Kidney glomerular epithelial cell (primary cell): ENCODE measurements at regions not wholly inside any gene's neighbourhood (a gene's known extent, or its start where the extent isn't known, plus 50 kb on each side); places are given as distances from the start of the nearest gene placed in this dataset.
"Not testable (repeated sequence)": the region's sequence is repeated elsewhere in the genome, so short reads cannot be mapped to it uniquely, and the experiment has no call there.

ENCODE experiments used
- DNase-seq: peaks from one replicate; lab custom pipeline; 2025; lab: John Stamatoyannopoulos, UW

DNA sequence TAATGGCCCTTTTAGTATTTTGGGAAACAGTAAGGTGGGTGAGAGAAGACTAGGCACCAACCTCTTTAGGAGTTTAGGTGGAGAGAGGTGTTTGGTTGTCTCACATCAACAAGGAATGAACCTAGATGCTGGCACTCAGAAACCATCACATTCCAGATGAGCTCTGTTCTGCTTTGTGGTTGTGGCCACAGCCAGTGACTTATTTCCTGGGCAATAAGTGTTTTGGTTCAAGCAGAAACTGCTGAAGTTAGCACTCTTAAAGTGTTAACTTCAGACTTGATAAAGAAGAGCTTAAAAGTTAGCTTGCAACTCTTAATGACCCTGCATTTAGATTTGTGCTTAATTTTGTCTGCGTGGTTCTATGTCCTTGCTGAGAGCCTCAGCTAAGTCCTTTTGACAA, 929.2 kb downstream of the SLC4A3 start:
- peak; percentile 46 for DNase-seq

DNA sequence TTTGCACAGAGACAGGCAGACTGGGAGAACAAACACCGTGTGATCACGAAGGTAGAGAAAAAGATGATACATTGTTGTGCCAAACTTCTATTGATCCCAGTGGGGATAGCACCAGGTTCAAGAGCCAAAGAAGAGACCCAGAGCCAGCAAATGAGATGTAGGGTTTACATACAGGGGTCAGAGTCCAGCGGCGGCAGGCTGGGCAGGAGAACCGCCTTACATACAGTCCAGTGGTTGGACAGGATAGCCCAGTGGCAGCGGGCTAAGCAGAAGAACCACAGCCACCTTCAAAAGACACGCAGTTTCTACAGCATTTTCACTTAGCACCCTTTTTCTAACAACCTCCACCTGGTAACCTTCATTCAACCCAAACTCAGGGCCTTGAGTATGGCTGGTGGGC, 932.8 kb downstream of the SLC4A3 start:
- DNase-seq = no peak

GRCh38 chr2:220562375-220563140, 935.1 kb downstream of the SLC4A3 start:
- DNase-seq = no peak

DNA sequence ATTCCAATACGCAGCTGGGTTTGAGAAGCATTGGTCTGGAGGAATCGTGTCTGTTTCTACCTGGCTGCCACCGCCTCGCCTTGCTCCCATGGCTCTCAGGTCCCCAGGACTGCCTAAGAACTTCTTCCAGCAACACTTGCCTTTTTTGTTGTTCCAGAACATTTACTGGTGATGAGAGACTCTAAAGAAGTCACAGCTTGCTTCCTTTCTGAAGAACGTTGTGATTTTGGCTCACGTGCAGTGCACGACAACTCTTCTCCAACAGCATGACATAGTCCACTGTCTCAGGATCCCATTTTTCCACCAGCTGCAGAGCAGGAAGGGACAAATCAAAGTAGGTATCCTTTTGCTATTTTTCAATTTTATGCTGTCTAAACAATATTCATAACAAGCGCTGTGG, 940.9 kb downstream of the SLC4A3 start:
- no peak for DNase-seq

GRCh38 chr2:220569112-220569897, 941.9 kb downstream of the SLC4A3 start:
- DNase-seq = no peak

DNA sequence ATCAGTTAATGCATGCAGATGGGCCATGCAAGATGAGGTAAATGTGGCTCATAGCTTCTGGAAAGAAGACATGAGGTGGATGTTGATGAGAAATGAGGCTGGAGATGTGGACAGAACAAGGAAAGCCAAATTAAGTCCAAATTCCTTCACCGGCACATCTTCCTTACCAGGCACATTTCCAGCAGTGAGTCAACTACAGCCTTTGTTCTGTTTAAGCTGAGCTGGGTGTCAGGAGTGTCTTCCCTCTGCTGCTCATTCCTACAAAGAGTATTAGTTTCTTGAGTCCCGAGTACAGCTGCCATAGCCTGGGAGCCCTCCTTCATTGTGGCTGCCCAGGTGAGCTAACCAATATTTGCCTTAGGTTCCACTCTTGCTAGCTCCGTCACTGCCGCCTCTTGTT, 945.0 kb downstream of the SLC4A3 start:
- DNase-seq = no peak

DNA sequence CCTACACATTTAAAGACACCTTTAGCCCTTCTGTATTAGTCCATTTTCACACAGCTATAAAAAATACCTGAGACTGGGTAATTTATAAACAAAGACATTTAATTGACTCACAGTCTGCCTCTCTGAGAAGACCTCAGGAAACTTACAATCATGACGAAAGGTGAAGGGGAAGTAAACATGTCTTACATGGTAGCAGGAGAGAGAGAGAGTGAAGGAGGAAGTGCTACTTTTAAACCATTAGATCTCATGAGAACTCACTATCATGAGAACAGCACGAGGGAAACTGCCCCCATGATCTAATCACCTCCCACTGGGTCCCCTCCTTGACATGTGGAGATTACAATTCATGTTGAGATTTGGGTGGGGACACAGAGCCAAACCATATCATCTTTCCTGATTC, 946.6 kb downstream of the SLC4A3 start:
- DNase-seq = no peak

DNA sequence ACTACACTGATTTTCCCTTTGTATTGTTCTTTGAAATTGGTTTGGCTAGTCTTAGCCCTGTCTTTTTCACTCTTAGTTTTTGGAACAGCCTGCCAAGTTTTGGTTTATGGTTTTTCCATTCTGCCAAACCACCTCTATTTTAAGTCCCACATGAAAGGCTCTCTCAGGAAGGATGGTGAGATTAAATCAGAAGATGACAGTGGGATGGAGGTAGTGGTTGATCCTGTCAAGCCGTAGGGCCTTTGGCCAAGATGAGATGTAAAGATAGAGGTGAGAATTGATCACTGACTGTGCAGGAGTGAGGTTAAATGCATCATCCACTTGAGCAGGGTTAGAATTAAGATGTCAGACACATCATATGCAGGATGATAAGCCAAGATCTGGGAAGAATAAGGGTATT, 948.5 kb downstream of the SLC4A3 start:
- no peak for DNase-seq

- DNase-seq = no peak
Measured at GRCh38 chr2:220579452-220579851, 952.0 kb downstream of the SLC4A3 start.

GRCh38 chr2:220580113-220580512, 952.7 kb downstream of the SLC4A3 start:
- no peak for DNase-seq

- no peak for DNase-seq
Measured at GRCh38 chr2:220583725-220584124, 956.3 kb downstream of the SLC4A3 start.

GRCh38 chr2:220585241-220585640, 957.8 kb downstream of the SLC4A3 start:
- DNase-seq = no peak

GRCh38 chr2:220586980-220587530, 959.6 kb downstream of the SLC4A3 start:
- DNase-seq = peak; percentile 5

GRCh38 chr2:220588148-220588547, 960.7 kb downstream of the SLC4A3 start:
- DNase-seq = no peak

GRCh38 chr2:220590476-220590875, 963.0 kb downstream of the SLC4A3 start:
- no peak for DNase-seq

- DNase-seq = no peak
Measured at GRCh38 chr2:220593526-220593925, 966.1 kb downstream of the SLC4A3 start.

- DNase-seq = no peak
Measured at GRCh38 chr2:220601674-220602073, 970.4 kb downstream of the EPHA4 start.

- not testable (repeated sequence) for DNase-seq
Measured at GRCh38 chr2:220613004-220613403, 959.1 kb downstream of the EPHA4 start.

- no peak for DNase-seq
Measured at GRCh38 chr2:220614064-220614463, 958.0 kb downstream of the EPHA4 start.

DNA sequence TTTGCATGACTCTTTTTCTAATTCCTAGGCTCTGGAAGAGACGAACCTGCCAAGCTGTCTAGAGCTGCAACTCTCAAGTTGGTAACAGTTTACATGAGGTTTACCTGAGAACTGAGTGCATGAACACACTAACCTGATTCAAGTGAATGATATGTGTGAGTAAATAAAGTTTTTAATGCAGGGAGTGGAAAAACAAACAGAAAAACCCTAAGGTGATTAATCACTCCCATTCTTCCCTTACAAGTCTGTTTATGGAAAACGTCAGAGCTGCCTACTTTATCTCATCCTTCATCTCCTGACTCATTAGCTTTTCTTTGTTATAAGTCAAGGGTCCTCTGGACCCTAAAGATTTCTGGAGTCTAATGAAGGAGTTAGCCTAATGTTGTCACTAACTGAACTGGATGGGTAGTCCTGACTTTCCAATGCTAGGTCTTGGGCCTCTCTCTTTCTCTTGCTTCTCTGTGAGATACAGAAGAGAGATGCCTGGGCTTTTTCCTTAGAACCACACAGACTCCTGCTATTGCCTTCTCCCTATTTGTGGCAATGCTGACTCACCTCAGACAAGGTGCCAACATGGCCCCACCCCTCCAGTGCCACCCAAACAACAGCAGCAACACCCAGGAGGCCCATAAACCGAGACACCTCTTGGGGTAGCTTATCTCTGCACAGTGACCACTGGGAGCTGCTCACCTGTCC, 952.4 kb downstream of the EPHA4 start:
- DNase-seq = peak; percentile 74

DNA sequence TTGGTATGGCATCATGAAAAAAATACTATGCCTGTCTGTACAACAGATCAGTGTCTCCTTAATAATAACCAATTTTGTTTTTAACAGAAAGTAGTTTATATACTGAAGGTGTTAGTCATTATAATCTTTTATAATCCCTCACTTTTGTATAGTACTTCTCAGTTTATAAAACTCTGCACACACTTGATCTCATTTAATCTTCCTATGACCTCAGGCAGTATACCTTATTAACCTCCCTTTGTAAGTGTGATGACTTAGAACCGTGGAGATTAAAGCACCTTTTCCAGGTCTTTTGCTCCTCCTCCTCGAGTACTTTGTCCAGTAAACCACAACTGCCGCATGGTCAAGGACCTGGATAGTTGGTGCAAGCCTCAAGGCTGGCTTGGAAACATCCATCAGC, 945.5 kb downstream of the EPHA4 start:
- no peak for DNase-seq

DNA sequence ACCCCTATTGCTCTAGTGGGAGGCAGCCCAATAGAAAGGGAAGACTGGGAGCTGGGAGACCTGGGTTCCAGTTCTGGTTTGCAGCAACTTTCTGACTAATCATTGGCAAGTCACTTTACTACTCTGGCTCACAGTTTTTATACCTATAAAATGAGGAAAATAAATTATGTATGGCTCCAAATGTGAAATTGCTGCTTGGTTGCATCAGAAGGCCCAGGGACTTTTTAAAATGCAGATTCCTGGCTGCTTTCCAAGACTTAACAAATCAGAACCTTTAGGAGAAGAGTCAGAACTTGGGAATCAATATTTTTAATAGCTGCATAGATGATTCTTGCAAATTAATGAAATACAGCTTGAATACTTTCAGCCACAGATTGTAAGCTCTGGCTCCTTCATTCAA, 943.9 kb downstream of the EPHA4 start:
- no peak for DNase-seq

- DNase-seq = no peak
Measured at GRCh38 chr2:220641137-220641536, 931.0 kb downstream of the EPHA4 start.
